GM23338 (cell line): ENCODE measurements at regions not wholly inside any gene's neighbourhood (a gene's known extent, or its start where the extent isn't known, plus 50 kb on each side); places are given as distances from the start of the nearest gene placed in this dataset.

Source experiments
- ATAC-seq: fragments of 200-7000 bp; cut with Tn5 transposase; 3 replicates; pipeline ENCODE4 v1.9.1; 2020
- DNase-seq: peaks from one replicate; pipeline ENCODE4 v3.0.0-alpha.2; 2015; ENCODE audit warnings: low spot score
- H2AFZ ChIP-seq: fragments of 200-600 bp; sonication (generic); 2 replicates; pipeline ENCODE4 v1.8.0; 2016; ENCODE audit warnings: antibody characterized with exemption, mild to moderate bottlenecking, moderate library complexity
- H3F3A ChIP-seq: fragments of 200-600 bp; sonication (generic); replicated peaks from 2 replicates; pipeline ENCODE4 v1.8.0; 2017; ENCODE audit warnings: antibody characterized with exemption, mixed run types, low read depth
- H3K27ac ChIP-seq: fragments of 200-600 bp; sonication (generic); 2 replicates; pipeline ENCODE4 v1.6.1; 2016; ENCODE audit warnings: low read depth
- H3K27me3 ChIP-seq: fragments of 200-600 bp; sonication (generic); 2 replicates; pipeline ENCODE4 v1.8.0; 2016; ENCODE audit warnings: mild to moderate bottlenecking, mixed run types, moderate library complexity; ENCODE audit not compliant: insufficient read depth
- H3K36me3 ChIP-seq: fragments of 200-600 bp; sonication (generic); 2 replicates; pipeline ENCODE4 v1.8.0; 2016; ENCODE audit warnings: mild to moderate bottlenecking; ENCODE audit not compliant: insufficient read depth
- H3K4me1 ChIP-seq: fragments of 200-600 bp; sonication (generic); 2 replicates; pipeline ENCODE4 v1.8.0; 2016; ENCODE audit warnings: mild to moderate bottlenecking, moderate library complexity; ENCODE audit not compliant: insufficient read depth
- H3K4me2 ChIP-seq: fragments of 200-600 bp; sonication (generic); 2 replicates; pipeline ENCODE4 v1.7.1; 2017; ENCODE audit warnings: mixed run types
- H3K4me3 ChIP-seq: fragments of 200-600 bp; sonication (generic); 2 replicates; pipeline ENCODE4 v1.6.1; 2016; ENCODE audit warnings: mixed run types
- H3K79me2 ChIP-seq: fragments of 200-600 bp; sonication (generic); replicated peaks from 2 replicates; pipeline ENCODE4 v1.8.0; 2017; ENCODE audit warnings: mild to moderate bottlenecking; ENCODE audit not compliant: insufficient read depth
- H3K9me2 ChIP-seq: fragments of 200-600 bp; sonication (generic); 2 replicates; pipeline ENCODE4 v1.8.0; 2017; ENCODE audit not compliant: insufficient read depth
- H4K20me1 ChIP-seq: fragments of 200-600 bp; sonication (generic); replicated peaks from 2 replicates; pipeline ENCODE4 v1.8.0; 2017; ENCODE audit warnings: mild to moderate bottlenecking; ENCODE audit not compliant: insufficient read depth
- H3K27ac Mint-ChIP-seq: 2 replicates; pipeline ENCODE4 v1.8.0; 2020; ENCODE audit warnings: inconsistent platforms, mild to moderate bottlenecking, moderate library complexity, mixed read lengths
- H3K27me3 Mint-ChIP-seq: 3 replicates; pipeline ENCODE4 v1.8.0; 2022; ENCODE audit warnings: low read depth, mild to moderate bottlenecking, moderate library complexity, mixed read lengths, inconsistent platforms; ENCODE audit not compliant: insufficient read depth, poor library complexity
- H3K36me3 Mint-ChIP-seq: 3 replicates; pipeline ENCODE4 v1.8.0; 2021; ENCODE audit warnings: low read depth, mild to moderate bottlenecking, inconsistent platforms, moderate library complexity, mixed read lengths
- H3K4me1 Mint-ChIP-seq: 3 replicates; pipeline ENCODE4 v1.8.0; 2020; ENCODE audit warnings: mild to moderate bottlenecking, inconsistent platforms, mixed read lengths
- H3K4me3 Mint-ChIP-seq: 3 replicates; pipeline ENCODE4 v1.8.0; 2021; ENCODE audit warnings: moderate library complexity, mild to moderate bottlenecking, inconsistent platforms, mixed read lengths
- H3K9me3 Mint-ChIP-seq: 3 replicates; pipeline ENCODE4 v1.8.0; 2020; ENCODE audit warnings: moderate library complexity, mild to moderate bottlenecking, inconsistent platforms, mixed read lengths
- CREB1 ChIP-seq: fragments of 250-450 bp; sonication (Bioruptor Pico); IDR thresholded peaks from 2 replicates; pipeline ENCODE4 v1.5.0; 2020; ENCODE audit warnings: low read depth, mild to moderate bottlenecking, moderate library complexity
- CTCF ChIP-seq, 2 experiments: fragments of 200-600 bp in 1 of 2; sonication (generic) in 1 of 2; conservative IDR thresholded peaks; 2 replicates each; pipeline versions ENCODE4 v1.5.1 to v1.6.1; 2016 to 2017; ENCODE audit warnings: antibody characterized with exemption in 2 of 2, low read depth in 2 of 2, mild to moderate bottlenecking in 2 of 2, moderate library complexity in 1 of 2
- ETS1 ChIP-seq: IDR thresholded peaks from 2 replicates; pipeline ENCODE4 v1.6.1; 2016; ENCODE audit warnings: antibody characterized with exemption
- EZH2 ChIP-seq: fragments of 200-600 bp; sonication (generic); IDR thresholded peaks from one replicate; pipeline ENCODE4 v1.8.0; 2017; ENCODE audit warnings: antibody characterized with exemption, mild to moderate bottlenecking, low read depth; ENCODE audit not compliant: unreplicated experiment
- EZH2phosphoT487 ChIP-seq: fragments of 200-600 bp; sonication (generic); IDR thresholded peaks from one replicate; pipeline ENCODE4 v1.8.1; 2018; ENCODE audit warnings: antibody characterized with exemption; ENCODE audit not compliant: unreplicated experiment
- JUNB ChIP-seq: IDR thresholded peaks from one replicate; pipeline ENCODE4 v1.6.1; 2016; ENCODE audit warnings: antibody characterized with exemption; ENCODE audit not compliant: unreplicated experiment
- NANOG ChIP-seq: IDR thresholded peaks from 2 replicates; pipeline ENCODE4 v1.6.1; 2016; ENCODE audit warnings: antibody characterized with exemption, borderline replicate concordance
- POLR2AphosphoS5 ChIP-seq: IDR thresholded peaks from 2 replicates; pipeline ENCODE4 v1.6.1; 2016; ENCODE audit warnings: antibody characterized with exemption, low read depth
- REST ChIP-seq: IDR thresholded peaks from one replicate; pipeline ENCODE4 v1.6.1; 2018; ENCODE audit warnings: antibody characterized with exemption; ENCODE audit not compliant: unreplicated experiment
- STAT1 ChIP-seq: IDR thresholded peaks from one replicate; pipeline ENCODE4 v1.6.1; 2016; ENCODE audit warnings: antibody characterized with exemption; ENCODE audit not compliant: unreplicated experiment
- ZNF114 ChIP-seq: fragments of 250-450 bp; sonication (Bioruptor Pico); IDR thresholded peaks from 2 replicates; pipeline ENCODE4 v1.5.0; 2020; ENCODE audit warnings: mild to moderate bottlenecking, moderate library complexity
- ZNF331 ChIP-seq: fragments of 250-450 bp; sonication (Bioruptor Pico); IDR thresholded peaks from 2 replicates; pipeline ENCODE4 v1.5.0; 2020; ENCODE audit warnings: low read depth, mild to moderate bottlenecking, moderate library complexity
- ZNF462 ChIP-seq: fragments of 250-450 bp; sonication (Bioruptor Pico); IDR thresholded peaks from 2 replicates; pipeline ENCODE4 v1.5.0; 2020; ENCODE audit warnings: mild to moderate bottlenecking, moderate library complexity

GRCh38 chr4:72899214-72899613 lies 170.3 kb downstream of the COX18 start:
- H3K27ac Mint-ChIP-seq, result peak overlapping the region; percentile 91
- peak; percentile 62 for ATAC-seq

More at GRCh38 chr4:72899214-72899613, 170.3 kb downstream of the COX18 start:
- H3K4me3 Mint-ChIP-seq, result peak overlapping the region; percentile 16; the same call in 1 of the 3 replicates
- Histone ChIP-seq H3F3A (no peaks in the 10 kb centered on the region), H3K9me2 (no peaks in the 10 kb centered on the region), H4K20me1 (no peaks in the 10 kb centered on the region), H2AFZ (peak overlapping the region; percentile 15; the same call in 1 of the 2 replicates), H3K4me2 (peak overlapping the region; percentile 44), H3K27ac (peak overlapping the region; percentile 74), H3K27me3 (no peaks in the 10 kb centered on the region), H3K4me1 (peaks cover 28% of the 10 kb centered on the region), H3K4me3 (peak overlapping the region; percentile 12; the same call in 1 of the 2 replicates), H3K79me2 (no peaks in the 10 kb centered on the region), H3K36me3 (no peaks in the 10 kb centered on the region)
- peak; percentile 58 for DNase-seq
- H3K4me1 Mint-ChIP-seq, result peaks cover 26% of the 10 kb centered on the region
- no peak for TF ChIP-seq CREB1 (CRISPR knock-in tag)
- no peak for TF ChIP-seq ZNF331 (CRISPR knock-in tag)
- no peak for TF ChIP-seq ETS1
- no peak for TF ChIP-seq CTCF (conservative IDR thresholded peaks at IDR 0.05; ENCODE audit: low read depth in 2 of 2)
- no peak for TF ChIP-seq STAT1
- TF ChIP-seq JUNB, result no peak
- no peak for TF ChIP-seq REST
- TF ChIP-seq NANOG, result no peak
- TF ChIP-seq EZH2phosphoT487, result no peak
- no peak for TF ChIP-seq ZNF462 (CRISPR knock-in tag)
- TF ChIP-seq EZH2, result no peak
- no peak for TF ChIP-seq ZNF114 (CRISPR knock-in tag)
- TF ChIP-seq POLR2AphosphoS5, result no peak
- H3K27me3 Mint-ChIP-seq, result peaks cover 2% of the 10 kb centered on the region
- H3K9me3 Mint-ChIP-seq, result peaks cover 8% of the 10 kb centered on the region
- peaks cover 13% of the 10 kb centered on the region for H3K36me3 Mint-ChIP-seq
